Gastroesophageal sphincter (tissue), 4 donors: ENCODE measurements at regions not wholly inside any gene's neighbourhood (a gene's known extent, or its start where the extent isn't known, plus 50 kb on each side); places are given as distances from the start of the nearest gene placed in this dataset.

Experiments used
- ATAC-seq: fragments of 150-250 bp; one replicate; pipeline ENCODE4 v1.9.1; 2016; ENCODE audit warnings: mild to moderate bottlenecking, moderate library complexity
- H3K27ac ChIP-seq, 4 donors: fragments of 200-600 bp; sonication (generic) in 3 of 4; 1 replicate in 3 of 4; 2 replicates in 1 of 4; pipeline ENCODE4 v1.5.1; 2016 to 2019
- H3K27me3 ChIP-seq: fragments of 200-600 bp; sonication (generic); one replicate; pipeline ENCODE4 v1.5.1; 2019
- H3K36me3 ChIP-seq, 2 donors: fragments of 200-600 bp; sonication (generic); one replicate each; pipeline ENCODE4 v1.5.1; 2019; ENCODE audit warnings: control low read depth in 1 of 2
- H3K4me1 ChIP-seq, 3 donors: fragments of 200-600 bp; sonication (generic); 1 replicate in 2 of 3; 2 replicates in 1 of 3; pipeline ENCODE4 v1.5.1; 2016 to 2019; ENCODE audit warnings: control low read depth in 2 of 3
- H3K4me3 ChIP-seq, 2 donors: fragments of 200-600 bp; sonication (generic); one replicate each; pipeline ENCODE4 v1.5.1; 2019; ENCODE audit warnings: mild to moderate bottlenecking in 1 of 2, moderate library complexity in 1 of 2
- H3K9me3 ChIP-seq, 3 donors: fragments of 200-600 bp; sonication (generic); one replicate each; pipeline ENCODE4 v1.5.1; 2017 to 2019; ENCODE audit warnings: control low read depth in 2 of 3
- EP300 ChIP-seq: sonication (generic); formaldehyde crosslinking; IDR thresholded peaks from one replicate; pipeline ENCODE4 v1.6.1; 2017; ENCODE audit warnings: antibody characterized with exemption, mild to moderate bottlenecking
- POLR2A ChIP-seq, 2 donors: fragments of 450-650 bp; IDR thresholded peaks; one replicate each; pipeline ENCODE4 v1.6.1; 2017; ENCODE audit warnings: antibody characterized with exemption in 2 of 2, mild to moderate bottlenecking in 2 of 2, moderate library complexity in 1 of 2
- POLR2AphosphoS5 ChIP-seq: sonication (generic); formaldehyde crosslinking; IDR thresholded peaks from one replicate; pipeline ENCODE4 v1.6.1; 2017; ENCODE audit warnings: antibody characterized with exemption
- WGBS, 2 donors: methylation state at CpG; one replicate each; pipeline ENCODE4 v1.1.5; 2018; ENCODE audit warnings: low coverage in 1 of 2; 5-methylcytosine and 5-hydroxymethylcytosine counted together
- TF ChIP-seq, protein P1 (sequence below), 4 experiments: fragments of 200-600 bp in 2 of 4; fragments of 450-650 bp in 2 of 4; sonication (generic) in 1 of 4; IDR thresholded peaks; one replicate each; pipeline ENCODE4 v1.5.1; 2017 to 2019; ENCODE audit warnings: antibody characterized with exemption in 4 of 4, mild to moderate bottlenecking in 2 of 4, moderate library complexity in 2 of 4

DNA sequence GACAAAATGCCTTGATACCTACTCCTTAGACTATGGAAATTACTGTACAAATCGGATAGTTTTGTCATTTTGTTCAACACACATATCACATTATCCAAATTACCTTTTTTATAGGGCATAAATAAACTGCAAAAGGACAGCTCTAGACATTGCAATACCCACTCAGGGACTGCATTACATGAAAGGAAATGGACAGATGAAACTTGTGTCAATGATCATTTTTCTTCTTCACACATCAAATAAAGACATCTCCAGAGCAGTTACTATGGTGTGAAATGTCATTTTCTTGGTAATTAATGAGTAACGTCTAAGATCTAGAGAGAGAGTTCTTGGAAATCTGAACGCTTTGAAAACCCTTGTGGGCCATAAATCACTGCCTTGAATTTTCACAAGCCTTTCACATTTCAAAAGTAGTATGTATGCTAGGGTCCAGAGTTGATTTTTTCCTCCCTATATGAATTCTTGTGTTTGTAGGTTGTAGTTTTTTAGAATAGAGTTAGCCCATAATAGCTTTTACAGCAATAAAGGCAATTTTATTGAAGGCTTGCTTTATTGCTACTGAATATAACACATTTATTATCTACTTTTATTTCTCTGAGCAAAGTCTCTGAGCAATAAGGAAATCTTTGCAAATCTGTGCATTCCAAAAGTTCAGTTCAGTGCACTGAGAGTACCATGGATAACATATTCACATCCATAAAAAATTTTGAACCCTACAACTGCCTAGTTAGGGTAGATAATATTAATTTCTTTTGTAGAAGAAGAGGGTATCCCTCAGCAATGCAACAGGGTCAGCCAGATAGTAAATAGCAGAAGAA lies 358.0 kb upstream of the PCSK5 start:
- H3K4me3 ChIP-seq = no peak overlapping the region
- peaks cover 0 to 9% (median 0%) of the 10 kb centered on the region in 3 donors for H3K4me1 ChIP-seq
- no peaks in the 10 kb centered on the region for H3K27me3 ChIP-seq
- no peak overlapping the region for H3K27ac ChIP-seq
- TF ChIP-seq POLR2A (IDR thresholded peaks at IDR 0.05) = no peak
- TF ChIP-seq POLR2AphosphoS5 = no peak
- TF ChIP-seq, protein P1, sequence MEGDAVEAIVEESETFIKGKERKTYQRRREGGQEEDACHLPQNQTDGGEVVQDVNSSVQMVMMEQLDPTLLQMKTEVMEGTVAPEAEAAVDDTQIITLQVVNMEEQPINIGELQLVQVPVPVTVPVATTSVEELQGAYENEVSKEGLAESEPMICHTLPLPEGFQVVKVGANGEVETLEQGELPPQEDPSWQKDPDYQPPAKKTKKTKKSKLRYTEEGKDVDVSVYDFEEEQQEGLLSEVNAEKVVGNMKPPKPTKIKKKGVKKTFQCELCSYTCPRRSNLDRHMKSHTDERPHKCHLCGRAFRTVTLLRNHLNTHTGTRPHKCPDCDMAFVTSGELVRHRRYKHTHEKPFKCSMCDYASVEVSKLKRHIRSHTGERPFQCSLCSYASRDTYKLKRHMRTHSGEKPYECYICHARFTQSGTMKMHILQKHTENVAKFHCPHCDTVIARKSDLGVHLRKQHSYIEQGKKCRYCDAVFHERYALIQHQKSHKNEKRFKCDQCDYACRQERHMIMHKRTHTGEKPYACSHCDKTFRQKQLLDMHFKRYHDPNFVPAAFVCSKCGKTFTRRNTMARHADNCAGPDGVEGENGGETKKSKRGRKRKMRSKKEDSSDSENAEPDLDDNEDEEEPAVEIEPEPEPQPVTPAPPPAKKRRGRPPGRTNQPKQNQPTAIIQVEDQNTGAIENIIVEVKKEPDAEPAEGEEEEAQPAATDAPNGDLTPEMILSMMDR (IDR thresholded peaks at IDR 0.05) = no peak
- TF ChIP-seq EP300 = no peak
- WGBS, 2 donors = 42 to 43% methylated on average over 3 of the region's 3 CpGs
- H3K36me3 ChIP-seq = no peaks in the 10 kb centered on the region
- no peak for ATAC-seq
- H3K9me3 ChIP-seq = no peaks in the 10 kb centered on the region

- TF ChIP-seq POLR2A (IDR thresholded peaks at IDR 0.05) (no peak), POLR2AphosphoS5 (no peak), EP300 (no peak)
- TF ChIP-seq, protein P1 (IDR thresholded peaks at IDR 0.05) = no peak
- no peak for ATAC-seq
- Histone ChIP-seq H3K36me3 (no peaks in the 10 kb centered on the region), H3K4me1 (no peaks in the 10 kb centered on the region), H3K27ac (no peak overlapping the region), H3K27me3 (no peaks in the 10 kb centered on the region), H3K4me3 (no peak overlapping the region), H3K9me3 (no peaks in the 10 kb centered on the region)
- 25 to 33% methylated on average over 1 of the region's 1 CpG for WGBS, 2 donors
Observed at GRCh38 chr9:75539523-75539922, 350.9 kb upstream of the PCSK5 start.

DNA sequence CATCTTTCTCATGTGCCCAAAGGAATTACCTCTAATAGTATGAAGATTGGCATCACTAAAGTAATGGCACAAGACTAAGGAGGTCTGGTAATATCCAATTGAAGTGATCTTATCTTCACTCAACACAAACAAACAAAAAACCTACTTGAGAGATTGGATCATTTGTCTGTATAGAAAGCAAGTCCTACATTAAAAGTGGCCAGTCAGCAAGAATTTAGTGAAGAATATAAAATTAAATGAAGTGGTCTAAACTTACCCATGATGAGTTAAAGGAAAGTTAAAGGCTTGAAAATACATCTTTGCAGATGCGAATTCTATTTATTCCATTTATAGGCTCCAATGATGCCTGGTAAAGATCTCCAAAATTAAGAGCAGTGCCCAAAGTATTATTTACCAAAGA lies 350.3 kb upstream of the PCSK5 start:
- TF ChIP-seq POLR2A (IDR thresholded peaks at IDR 0.05) (no peak), EP300 (no peak), POLR2AphosphoS5 (no peak)
- TF ChIP-seq, protein P1 (IDR thresholded peaks at IDR 0.05) = no peak
- no peak overlapping the region for H3K4me3 ChIP-seq
- WGBS, 2 donors = 91 to 92% methylated on average over 1 of the region's 1 CpG
- H3K9me3 ChIP-seq = no peaks in the 10 kb centered on the region
- no peaks in the 10 kb centered on the region for H3K27me3 ChIP-seq
- H3K36me3 ChIP-seq = no peaks in the 10 kb centered on the region
- no peaks in the 10 kb centered on the region for H3K4me1 ChIP-seq
- H3K27ac ChIP-seq = no peak overlapping the region
- no peak for ATAC-seq

- TF ChIP-seq EP300 (no peak), POLR2A (IDR thresholded peaks at IDR 0.05) (no peak), POLR2AphosphoS5 (no peak)
- TF ChIP-seq, protein P1 (IDR thresholded peaks at IDR 0.05) = no peak
- Histone ChIP-seq H3K4me1 (no peaks in the 10 kb centered on the region), H3K27me3 (no peaks in the 10 kb centered on the region), H3K4me3 (no peak overlapping the region), H3K27ac (no peak overlapping the region), H3K9me3 (no peaks in the 10 kb centered on the region), H3K36me3 (no peaks in the 10 kb centered on the region)
- no peak for ATAC-seq
- 77% methylated on average over 1 of the region's 1 CpG; no CpG with 5 or more reads in 1 of the 2 donors for WGBS, 2 donors
Observed at GRCh38 chr9:75541734-75542133, 348.7 kb upstream of the PCSK5 start.

- no peaks in the 10 kb centered on the region for H3K36me3 ChIP-seq
Observed at GRCh38 chr9:75544815-75545214, 345.7 kb upstream of the PCSK5 start.

More at GRCh38 chr9:75544815-75545214, 345.7 kb upstream of the PCSK5 start:
- Histone ChIP-seq H3K27ac (no peak overlapping the region), H3K4me3 (no peak overlapping the region), H3K4me1 (no peaks in the 10 kb centered on the region), H3K9me3 (no peaks in the 10 kb centered on the region), H3K27me3 (no peaks in the 10 kb centered on the region)
- TF ChIP-seq POLR2A (IDR thresholded peaks at IDR 0.05) (no peak), EP300 (no peak), POLR2AphosphoS5 (no peak)
- TF ChIP-seq, protein P1 (IDR thresholded peaks at IDR 0.05) = no peak
- no peak for ATAC-seq
